ENCODE measurements at regions not wholly inside any gene's neighbourhood (a gene's known extent, or its start where the extent isn't known, plus 50 kb on each side); places are given as distances from the start of the nearest gene placed in this dataset.
"Not testable (repeated sequence)": the region's sequence is repeated elsewhere in the genome, so short reads cannot be mapped to it uniquely, and the experiment has no call there.

GRCh38 chr14:51366460-51366859, 126.4 kb downstream of the TMX1 start:
- not testable (repeated sequence) for TF ChIP-seq PAX5 (IDR thresholded peaks at IDR 0.05; ENCODE audit: insufficient read depth, low read length, severe bottlenecking); POLR2A (IDR thresholded peaks at IDR 0.05; ENCODE audit: low read depth, low read length); POLR2AphosphoS5 (IDR thresholded peaks at IDR 0.05; ENCODE audit: low read depth, low read length); TAF1 (IDR thresholded peaks at IDR 0.05; ENCODE audit: low read depth, low read length)

Measured in GM12891 (cell line).